PC-9 (cell line): ENCODE measurements at regions not wholly inside any gene's neighbourhood (a gene's known extent, or its start where the extent isn't known, plus 50 kb on each side); places are given as distances from the start of the nearest gene placed in this dataset.

Experiments
- BruUV-seq: library from RNA; stranded (reverse); fragments of 400-500 nt; replicated peaks from 2 replicates; lab custom pipeline; 2021; lab: Mats Ljungman, UMichigan
- CTCF ChIA-PET: fragments of 300-600 bp; sonication (Branson Sonifier 250); formaldehyde crosslinking; loops from one replicate; lab custom pipeline; 2022; ENCODE audit warnings: antibody characterized with exemption; lab: Charles Lee
- POLR2A ChIA-PET: fragments of 300-600 bp; sonication (Branson Sonifier 250); formaldehyde crosslinking; loops from one replicate; lab custom pipeline; 2022; ENCODE audit warnings: antibody characterized with exemption; ENCODE audit not compliant: unreplicated experiment; lab: Charles Lee
- DNase-seq, 2 experiments: peaks; one replicate each; pipeline versions ENCODE4 v3.0.0 to v3.0.0-alpha.2; 2015 to 2022; ENCODE audit warnings: mixed read lengths in 1 of 2
- H2AFZ ChIP-seq: fragments of 200-600 bp; sonication (generic); 2 replicates; pipeline ENCODE4 v1.8.1; 2017; ENCODE audit warnings: antibody characterized with exemption
- H3F3A ChIP-seq: fragments of 200-600 bp; sonication (generic); 2 replicates; pipeline ENCODE4 v1.8.1; 2017; ENCODE audit warnings: antibody characterized with exemption, mild to moderate bottlenecking, low read depth; ENCODE audit not compliant: insufficient read depth
- H3K27ac ChIP-seq: fragments of 200-600 bp; sonication (generic); 2 replicates; pipeline ENCODE4 v1.6.1; 2016; ENCODE audit warnings: mixed run types
- H3K27me3 ChIP-seq: fragments of 200-600 bp; sonication (generic); 2 replicates; pipeline ENCODE4 v1.6.1; 2016; ENCODE audit warnings: low read depth, mixed run types; ENCODE audit not compliant: insufficient read depth
- H3K36me3 ChIP-seq: fragments of 200-600 bp; sonication (generic); 2 replicates; pipeline ENCODE4 v1.6.1; 2016; ENCODE audit warnings: low read depth, mixed run types
- H3K4me1 ChIP-seq: fragments of 200-600 bp; sonication (generic); replicated peaks from 2 replicates; pipeline ENCODE4 v1.6.1; 2016; ENCODE audit warnings: mixed run types; ENCODE audit not compliant: insufficient read depth
- H3K4me2 ChIP-seq: fragments of 200-600 bp; sonication (generic); 2 replicates; pipeline ENCODE4 v1.6.1; 2017; ENCODE audit warnings: mixed run types
- H3K4me3 ChIP-seq: fragments of 200-600 bp; sonication (generic); 2 replicates; pipeline ENCODE4 v1.6.1; 2016; ENCODE audit warnings: mixed run types
- H3K79me2 ChIP-seq: fragments of 200-600 bp; sonication (generic); 2 replicates; pipeline ENCODE4 v1.6.1; 2017; ENCODE audit warnings: low read depth, mixed run types
- H3K9me2 ChIP-seq: fragments of 200-600 bp; sonication (generic); 2 replicates; pipeline ENCODE4 v1.8.1; 2017; ENCODE audit warnings: mild to moderate bottlenecking; ENCODE audit not compliant: insufficient read depth
- H3K9me3 ChIP-seq: fragments of 200-600 bp; sonication (generic); 2 replicates; pipeline ENCODE4 v1.8.1; 2016; ENCODE audit warnings: low read depth; ENCODE audit not compliant: insufficient read depth
- H4K20me1 ChIP-seq: fragments of 200-600 bp; sonication (generic); 2 replicates; pipeline ENCODE4 v1.8.1; 2017; ENCODE audit not compliant: insufficient read depth
- CTCF ChIP-seq: fragments of 200-600 bp; sonication (generic); conservative IDR thresholded peaks from 2 replicates; pipeline ENCODE4 v1.6.1; 2017; ENCODE audit warnings: mixed run types, antibody characterized with exemption, mild to moderate bottlenecking, moderate library complexity
- EZH2 ChIP-seq: fragments of 200-600 bp; sonication (generic); IDR thresholded peaks from 2 replicates; pipeline ENCODE4 v1.8.0; 2017; ENCODE audit warnings: antibody characterized with exemption, low read depth
- intact Hi-C: fragments of 100-400 bp; cut with micrococcal nuclease; formaldehyde crosslinking; loops from one replicate; pipeline ENCODE4 v1.10.0; 2022; ENCODE audit not compliant: unreplicated experiment

- no peak for TF ChIP-seq CTCF
- no peak for TF ChIP-seq EZH2
- Histone ChIP-seq H3F3A (no peaks in the 10 kb centered on the region), H3K4me2 (peak overlapping the region; percentile 28; the same call in 1 of the 2 replicates), H3K9me2 (no peaks in the 10 kb centered on the region), H3K27me3 (0 out of 2 replicates have a peak, but pooled peaks cover 8% of the 10 kb centered on the region), H4K20me1 (no peaks in the 10 kb centered on the region), H2AFZ (peak overlapping the region; percentile 30; the same call in 1 of the 2 replicates), H3K36me3 (no peaks in the 10 kb centered on the region), H3K79me2 (no peaks in the 10 kb centered on the region), H3K4me1 (no peaks in the 10 kb centered on the region), H3K27ac (no peak overlapping the region), H3K4me3 (no peak overlapping the region), H3K9me3 (no peaks in the 10 kb centered on the region)
- POLR2A ChIA-PET, result no interaction called here
- no TSS peak for BruUV-seq
- DNase-seq, result no peak
- CTCF ChIA-PET, result no interaction called here
- intact Hi-C loops, result no loop called here
Observed at GRCh38 chr2:175568109-175568730, 386.7 kb upstream of the ATP5MC3 start.

DNA sequence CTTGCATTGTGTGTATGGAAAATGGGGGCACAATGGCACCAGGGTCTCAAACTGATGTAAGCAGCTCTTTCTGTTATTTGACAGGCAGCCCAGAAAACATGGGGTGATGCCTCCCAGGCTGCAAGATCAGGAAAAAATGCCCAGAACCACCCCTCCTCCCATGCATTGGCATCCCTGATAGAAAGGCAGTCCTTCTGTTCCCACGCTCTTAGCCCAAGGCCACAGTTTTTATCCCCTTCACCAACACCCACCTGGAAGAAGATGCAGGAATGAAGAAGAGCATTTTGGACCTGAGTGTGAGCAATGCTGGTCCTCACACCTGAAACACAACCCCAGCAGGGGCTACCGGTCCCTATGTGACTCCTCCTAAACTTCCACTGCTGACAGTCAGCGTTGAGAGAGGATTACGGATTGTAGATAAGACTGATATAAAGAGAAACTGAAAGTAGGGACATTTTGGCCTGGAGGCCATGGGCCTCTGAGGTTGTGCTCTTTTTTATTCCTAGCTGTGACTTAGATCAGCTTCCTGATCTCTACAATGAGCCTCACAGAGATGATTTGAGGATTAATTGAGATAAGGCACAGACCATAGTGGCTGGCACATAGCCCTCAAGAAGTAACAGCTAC is 386.0 kb upstream of the ATP5MC3 start:
- Histone ChIP-seq H3K36me3 (no peaks in the 10 kb centered on the region), H3K4me1 (no peaks in the 10 kb centered on the region), H2AFZ (peak overlapping the region; percentile 30; the same call in 1 of the 2 replicates), H3K9me2 (no peaks in the 10 kb centered on the region), H3K4me3 (no peak overlapping the region), H4K20me1 (no peaks in the 10 kb centered on the region), H3K4me2 (peak overlapping the region; percentile 28; the same call in 1 of the 2 replicates), H3K27ac (no peak overlapping the region), H3K9me3 (no peaks in the 10 kb centered on the region), H3K79me2 (no peaks in the 10 kb centered on the region), H3K27me3 (0 out of 2 replicates have a peak, but pooled peaks cover 8% of the 10 kb centered on the region), H3F3A (no peaks in the 10 kb centered on the region)
- no peak for TF ChIP-seq CTCF
- TF ChIP-seq EZH2, result no peak
- POLR2A ChIA-PET, result no interaction called here
- DNase-seq, result no peak
- BruUV-seq, result no TSS peak
- CTCF ChIA-PET, result interaction anchor here (0.6 kb wide), 1 partner anchor 8 kb away, joined by 4 read pairs; no protein-coding TSS in a partner anchor
- intact Hi-C loops, result no loop called here

- Histone ChIP-seq H3K4me2 (no peak overlapping the region), H3K27me3 (peaks cover 48% of the 10 kb centered on the region), H3K79me2 (no peaks in the 10 kb centered on the region), H3K4me3 (no peak overlapping the region), H3K27ac (no peak overlapping the region), H3K4me1 (no peaks in the 10 kb centered on the region), H4K20me1 (no peaks in the 10 kb centered on the region), H3K36me3 (no peaks in the 10 kb centered on the region), H2AFZ (0 out of 2 replicates have a peak overlapping the region, but pooled peaks have one; percentile 0), H3F3A (no peaks in the 10 kb centered on the region), H3K9me2 (no peaks in the 10 kb centered on the region), H3K9me3 (no peaks in the 10 kb centered on the region)
- no peak for DNase-seq
- no TSS peak for BruUV-seq
- intact Hi-C loops, result no loop called here
- CTCF ChIA-PET, result no interaction called here
- no peak for TF ChIP-seq EZH2
- POLR2A ChIA-PET, result no interaction called here
Observed at GRCh38 chr2:175560521-175561169, 379.1 kb upstream of the ATP5MC3 start.
